Activated CD8-positive, alpha-beta memory T cell treated with anti-CD3 and anti-CD28 coated beads for 48 hours (primary cell): ENCODE measurements at regions not wholly inside any gene's neighbourhood (a gene's known extent, or its start where the extent isn't known, plus 50 kb on each side); places are given as distances from the start of the nearest gene placed in this dataset.
"Not testable (repeated sequence)": the region's sequence is repeated elsewhere in the genome, so short reads cannot be mapped to it uniquely, and the experiment has no call there.

Experiments
- DNase-seq, 3 experiments: peaks; one replicate each; pipeline ENCODE4 v3.0.0-alpha.2; 2020; ENCODE audit warnings: low read depth in 2 of 3, low spot score in 2 of 3

GRCh38 chr3:87895983-87896382, 162.8 kb downstream of the CGGBP1 start:
- no peak for DNase-seq

- no peak for DNase-seq
These were observed 185.7 kb downstream of the CGGBP1 start for GRCh38 chr3:87873136-87873535.

GRCh38 chr3:87867001-87867400, 191.8 kb downstream of the CGGBP1 start:
- no peak for DNase-seq

- DNase-seq: no peak
These were observed 202.7 kb downstream of the CGGBP1 start for GRCh38 chr3:87856126-87856525.

GRCh38 chr3:87855616-87856015, 203.2 kb downstream of the CGGBP1 start:
- no peak for DNase-seq

- DNase-seq: no peak
These were observed 203.6 kb downstream of the CGGBP1 start for GRCh38 chr3:87855211-87855610.

GRCh38 chr3:87848003-87848402, 210.8 kb downstream of the CGGBP1 start:
- DNase-seq: no peak

GRCh38 chr3:87837076-87837475, 221.7 kb downstream of the CGGBP1 start:
- no peak for DNase-seq

GRCh38 chr3:87836026-87836425, 222.8 kb downstream of the CGGBP1 start:
- DNase-seq: no peak

- DNase-seq: no peak
These were observed 223.6 kb downstream of the CGGBP1 start for GRCh38 chr3:87835236-87835635.

- DNase-seq: no peak
These were observed 224.5 kb downstream of the CGGBP1 start for GRCh38 chr3:87834327-87834726.

- no peak for DNase-seq
These were observed 225.8 kb downstream of the CGGBP1 start for GRCh38 chr3:87833039-87833377.

GRCh38 chr3:87828046-87828445, 230.8 kb downstream of the CGGBP1 start:
- no peak for DNase-seq

GRCh38 chr3:87822563-87822962, 236.2 kb downstream of the CGGBP1 start:
- no peak for DNase-seq

- DNase-seq: not testable (repeated sequence)
These were observed 245.3 kb downstream of the CGGBP1 start for GRCh38 chr3:87813503-87813902.

GRCh38 chr3:87811953-87812352, 246.9 kb downstream of the CGGBP1 start:
- no peak for DNase-seq

GRCh38 chr3:87810452-87811016, 248.3 kb downstream of the CGGBP1 start:
- DNase-seq: no peak

GRCh38 chr3:87805670-87806069, 253.1 kb downstream of the CGGBP1 start:
- no peak for DNase-seq

GRCh38 chr3:87801409-87801808, 257.4 kb downstream of the CGGBP1 start:
- no peak for DNase-seq

- no peak for DNase-seq
These were observed 258.3 kb downstream of the CGGBP1 start for GRCh38 chr3:87800516-87800915.

GRCh38 chr3:87798567-87798947, 260.2 kb downstream of the CGGBP1 start:
- no peak for DNase-seq

- DNase-seq: no peak
These were observed 260.8 kb downstream of the CGGBP1 start for GRCh38 chr3:87797872-87798566.

- no peak for DNase-seq
These were observed 262.0 kb downstream of the CGGBP1 start for GRCh38 chr3:87796843-87797185.
